ENCODE measurements at regions not wholly inside any gene's neighbourhood (a gene's known extent, or its start where the extent isn't known, plus 50 kb on each side); places are given as distances from the start of the nearest gene placed in this dataset.

- no peak for TF ChIP-seq CTCF (IDR thresholded peaks at IDR 0.05)
- no peak for TF ChIP-seq POLR2AphosphoS5 (IDR thresholded peaks at IDR 0.05)
Observed at GRCh38 chrX:77223046-77223445, 224.1 kb upstream of the FGF16 start.

Data from breast epithelium (tissue), 3 donors.